ENCODE measurements at regions not wholly inside any gene's neighbourhood (a gene's known extent, or its start where the extent isn't known, plus 50 kb on each side); places are given as distances from the start of the nearest gene placed in this dataset.
A peak's percentile ranks its signal among the peaks of the same experiment; 100 is the strongest.

GRCh38 chr10:22875581-22875980 is 52.3 kb upstream of the ARMC3 start:
- no peak for DNase-seq (ENCODE audit: low read depth)

GRCh38 chr10:22874189-22874854 is 53.5 kb upstream of the ARMC3 start:
- DNase-seq (ENCODE audit: low read depth), result no peak

- DNase-seq (ENCODE audit: low read depth), result no peak
Observed at GRCh38 chr10:22856444-22857074, 71.3 kb upstream of the ARMC3 start.

GRCh38 chr10:22854935-22855421 is 72.9 kb upstream of the ARMC3 start:
- DNase-seq (ENCODE audit: low read depth), result peak; percentile 18

GRCh38 chr10:22853906-22854447 is 73.9 kb upstream of the ARMC3 start:
- DNase-seq (ENCODE audit: low read depth), result peak; percentile 6

GRCh38 chr10:22852712-22853353 is 75.0 kb upstream of the ARMC3 start:
- DNase-seq (ENCODE audit: low read depth), result no peak

- DNase-seq (ENCODE audit: low read depth), result no peak
Observed at GRCh38 chr10:22851865-22852239, 76.0 kb upstream of the ARMC3 start.

- DNase-seq (ENCODE audit: low read depth), result no peak
Observed at GRCh38 chr10:22850541-22850940, 77.3 kb upstream of the ARMC3 start.

GRCh38 chr10:22849077-22849805 is 78.6 kb upstream of the ARMC3 start:
- peak; percentile 15 for DNase-seq (ENCODE audit: low read depth)

- DNase-seq (ENCODE audit: low read depth), result no peak
Observed at GRCh38 chr10:22848509-22848908, 79.3 kb upstream of the ARMC3 start.

- DNase-seq (ENCODE audit: low read depth), result no peak
Observed at GRCh38 chr10:22846294-22846693, 81.6 kb upstream of the ARMC3 start.

- no peak for DNase-seq (ENCODE audit: low read depth)
Observed at GRCh38 chr10:22839639-22840038, 88.2 kb upstream of the ARMC3 start.

- no peak for DNase-seq (ENCODE audit: low read depth)
Observed at GRCh38 chr10:22837771-22838170, 90.1 kb upstream of the ARMC3 start.

GRCh38 chr10:22837351-22837750 is 90.5 kb upstream of the ARMC3 start:
- no peak for DNase-seq (ENCODE audit: low read depth)

- DNase-seq (ENCODE audit: low read depth), result no peak
Observed at GRCh38 chr10:22834471-22834870, 93.4 kb upstream of the ARMC3 start.

- DNase-seq (ENCODE audit: low read depth), result no peak
Observed at GRCh38 chr10:22833781-22834180, 94.1 kb upstream of the ARMC3 start.

GRCh38 chr10:22833353-22833752 is 94.5 kb upstream of the ARMC3 start:
- no peak for DNase-seq (ENCODE audit: low read depth)

- DNase-seq (ENCODE audit: low read depth), result no peak
Observed at GRCh38 chr10:22832851-22833250, 95.0 kb upstream of the ARMC3 start.

GRCh38 chr10:22832066-22832602 is 95.7 kb upstream of the ARMC3 start:
- DNase-seq (ENCODE audit: low read depth), result no peak

GRCh38 chr10:22831586-22831985 is 96.3 kb upstream of the ARMC3 start:
- DNase-seq (ENCODE audit: low read depth), result no peak

GRCh38 chr10:22828712-22829111 is 99.1 kb upstream of the ARMC3 start:
- peak; percentile 11 for DNase-seq (ENCODE audit: low read depth)

- no peak for DNase-seq (ENCODE audit: low read depth)
Observed at GRCh38 chr10:22825841-22826240, 102.0 kb upstream of the ARMC3 start.
